Fibroblast of skin of right quadriceps (primary cell): ENCODE measurements at regions not wholly inside any gene's neighbourhood (a gene's known extent, or its start where the extent isn't known, plus 50 kb on each side); places are given as distances from the start of the nearest gene placed in this dataset.

Experiments
- DNase-seq: peaks from one replicate; pipeline ENCODE4 v3.0.0-alpha.2; 2013

DNA sequence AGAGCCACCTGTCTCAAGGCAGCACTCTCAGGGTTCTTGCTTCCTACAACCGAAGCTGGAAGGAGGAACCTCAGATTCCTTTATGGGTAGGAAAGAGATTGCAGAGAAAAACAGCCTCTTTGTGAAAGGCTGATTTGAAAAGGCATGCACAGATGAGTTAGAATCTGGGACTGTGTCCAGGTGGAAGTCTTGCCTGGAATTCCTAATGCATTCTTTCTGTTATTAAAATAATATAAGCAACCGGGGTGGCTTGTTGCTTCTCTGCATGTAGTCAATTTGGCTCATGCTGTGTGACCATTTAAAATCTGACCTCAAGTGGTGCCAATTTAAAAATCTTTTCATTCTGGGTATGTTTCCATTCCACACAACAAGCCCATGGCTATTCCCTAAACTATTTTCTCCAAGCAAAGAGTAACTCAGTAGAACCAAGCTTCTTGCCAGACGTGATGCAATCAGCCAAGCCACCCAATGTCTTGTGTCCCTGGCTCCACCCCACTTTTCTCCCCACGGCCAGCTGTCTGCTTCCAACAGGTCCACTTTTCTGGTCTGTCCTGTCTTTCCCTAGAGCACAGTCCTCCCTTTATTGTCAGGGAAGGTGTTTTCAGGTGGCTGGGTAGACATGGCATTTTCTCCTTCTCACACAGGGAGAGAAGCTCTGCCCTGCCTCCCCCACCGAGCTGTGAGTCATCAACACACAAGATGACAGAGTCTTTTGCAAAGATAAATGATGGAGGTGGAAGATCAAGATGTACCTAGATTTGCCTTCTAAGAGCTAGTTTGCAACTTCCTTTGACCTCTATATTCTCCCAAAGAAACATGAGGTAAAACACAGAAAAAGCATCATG lies 394.3 kb downstream of the FOXO1 start:
- DNase-seq, result peak; percentile 68

DNA sequence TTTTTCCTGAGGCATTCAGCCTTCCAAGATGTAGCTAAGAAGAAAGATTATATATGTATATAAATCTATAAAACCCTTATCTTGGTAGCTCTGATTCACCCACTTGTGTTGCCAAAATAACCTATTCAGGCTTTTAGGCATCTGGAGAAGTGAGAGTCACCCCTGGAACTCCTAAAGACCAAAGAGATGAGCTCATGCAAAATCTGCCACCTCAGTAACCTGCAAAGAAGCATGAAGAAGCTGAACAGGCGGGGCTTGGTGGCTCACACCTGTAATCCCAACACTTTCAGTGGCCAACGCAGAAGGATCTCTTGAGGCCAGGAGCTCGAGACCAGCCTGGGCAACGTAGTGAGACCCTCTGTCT lies 393.7 kb downstream of the FOXO1 start:
- DNase-seq, result peak; percentile 13

DNA sequence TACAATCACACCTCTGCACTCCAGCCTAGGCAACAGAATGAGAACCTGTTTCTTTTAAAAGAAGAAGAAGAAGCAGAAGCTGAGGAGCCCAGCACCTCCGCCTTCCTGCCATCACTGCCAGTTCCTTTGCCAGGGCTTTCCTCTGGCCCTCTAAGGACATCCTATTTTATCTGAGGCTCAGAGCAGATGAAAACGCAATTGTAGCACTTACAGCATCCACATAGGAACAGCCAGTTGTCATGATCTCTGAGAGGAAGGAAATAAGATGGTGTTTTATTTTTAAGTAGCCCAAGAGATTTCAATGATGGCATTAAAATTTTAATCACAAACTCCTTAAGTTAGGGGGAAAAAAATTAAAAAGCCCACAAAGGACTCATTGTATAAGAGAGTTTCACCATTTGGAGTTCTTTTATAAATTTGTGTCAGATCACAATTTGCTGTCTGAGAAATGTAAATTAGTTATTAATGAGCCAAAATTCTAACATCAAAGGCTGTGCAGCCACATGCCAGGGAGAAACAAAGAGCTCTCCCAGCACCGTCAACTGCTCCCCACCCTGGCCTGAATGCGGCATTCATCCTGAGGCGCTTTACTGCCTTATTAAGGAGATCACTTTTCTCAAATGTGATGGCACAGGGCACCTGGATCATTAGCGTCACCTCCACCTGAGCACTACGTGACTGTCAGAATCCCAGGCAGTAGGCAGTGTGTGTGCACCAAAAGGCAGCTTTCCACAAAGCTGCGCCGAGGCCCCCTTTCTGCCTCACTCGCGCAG lies 393.0 kb downstream of the FOXO1 start:
- no peak for DNase-seq

DNA sequence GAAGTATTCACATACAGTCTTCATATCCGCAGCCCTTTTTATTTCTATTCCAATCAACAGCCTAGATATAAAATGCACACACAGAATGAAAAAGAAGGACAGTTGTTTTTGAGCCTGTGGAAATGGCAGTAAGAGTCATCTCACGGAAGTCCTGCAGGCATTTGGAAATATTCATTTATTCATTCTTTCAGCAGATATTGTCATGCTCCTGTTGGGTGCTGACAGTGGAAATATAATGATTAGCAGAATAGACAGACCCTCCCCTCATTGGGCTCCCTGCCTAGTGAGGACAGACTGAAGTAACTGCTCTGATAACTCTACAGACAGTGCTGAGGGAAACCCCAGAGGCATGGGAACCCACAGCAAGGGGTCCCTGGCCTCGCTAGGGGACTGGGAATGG lies 392.3 kb downstream of the FOXO1 start:
- no peak for DNase-seq

DNA sequence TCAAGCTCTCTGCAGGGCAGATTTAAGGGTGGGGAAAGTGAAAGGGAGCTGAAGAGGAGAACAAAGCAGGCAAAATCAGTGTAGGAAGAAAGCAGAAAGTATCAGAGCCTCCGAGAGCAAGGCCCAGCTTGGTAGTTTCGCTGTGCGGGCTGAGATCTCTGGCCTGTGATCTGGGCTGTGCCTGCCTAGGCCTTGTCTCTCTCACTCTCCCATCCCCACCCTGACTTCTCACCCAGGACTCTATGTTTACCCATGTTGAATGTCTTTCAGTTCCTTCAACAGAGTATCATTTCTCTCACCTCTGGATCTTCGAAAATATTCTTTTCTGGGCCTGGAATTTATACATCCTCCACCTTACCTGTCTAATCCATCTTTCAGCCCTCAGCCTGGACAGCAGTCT lies 391.3 kb downstream of the FOXO1 start:
- no peak for DNase-seq

DNA sequence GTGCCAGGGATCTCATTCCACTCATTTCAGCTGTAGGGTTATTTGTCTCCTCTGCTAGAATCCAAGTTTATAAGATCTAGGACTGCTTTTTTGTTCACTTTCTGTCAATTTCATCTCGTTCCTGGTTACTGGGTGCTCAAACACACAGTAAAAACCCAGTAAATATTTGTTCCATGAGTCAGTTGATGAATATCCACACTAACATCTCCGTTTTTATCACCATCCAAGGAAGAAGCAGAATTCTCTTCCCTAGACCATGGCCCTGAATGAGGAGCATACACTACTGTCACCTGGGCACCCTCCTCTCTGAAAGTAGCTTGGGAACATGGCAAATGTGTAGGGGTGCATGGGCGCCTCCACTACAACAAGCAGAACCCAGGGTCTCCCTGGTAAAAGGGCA lies 390.8 kb downstream of the FOXO1 start:
- DNase-seq, result peak; percentile 6

DNA sequence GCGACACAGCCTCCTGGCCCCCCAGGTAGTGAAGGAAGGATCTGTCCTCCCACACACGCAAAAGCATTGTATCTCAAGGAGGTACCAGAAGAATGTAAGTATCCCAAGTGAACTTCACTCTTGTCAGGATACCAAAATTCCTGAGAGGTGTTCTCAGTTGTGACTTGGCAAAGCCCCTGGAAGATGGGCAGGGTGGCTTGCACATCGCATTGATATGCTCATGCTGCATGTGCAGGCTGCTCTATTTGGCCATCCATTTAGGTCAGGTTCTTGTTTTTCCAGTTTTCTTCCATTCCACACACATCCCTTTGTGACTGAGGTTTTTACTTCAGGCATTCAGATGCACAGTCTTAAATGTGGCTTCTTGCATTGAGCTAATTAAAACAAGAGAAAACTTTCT lies 382.8 kb downstream of the FOXO1 start:
- no peak for DNase-seq

DNA sequence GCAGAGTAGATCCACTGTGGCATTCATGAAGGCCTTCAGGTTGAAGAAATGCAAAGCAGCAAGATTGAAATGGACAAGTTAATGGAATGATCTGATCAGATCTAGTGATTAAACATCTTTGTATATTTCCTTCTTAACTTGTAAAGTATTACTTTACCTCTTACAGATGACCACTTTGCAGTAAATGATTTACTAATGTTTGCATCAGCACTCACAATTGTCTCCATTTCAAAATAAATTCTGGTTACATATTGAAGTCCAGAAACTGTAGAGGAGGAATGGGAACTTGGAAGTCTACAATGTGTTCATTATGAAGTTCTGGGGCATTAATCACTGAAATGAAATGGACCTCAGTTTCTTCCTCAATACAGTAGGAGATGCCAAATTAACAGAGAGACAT lies 380.8 kb downstream of the FOXO1 start:
- no peak for DNase-seq

DNA sequence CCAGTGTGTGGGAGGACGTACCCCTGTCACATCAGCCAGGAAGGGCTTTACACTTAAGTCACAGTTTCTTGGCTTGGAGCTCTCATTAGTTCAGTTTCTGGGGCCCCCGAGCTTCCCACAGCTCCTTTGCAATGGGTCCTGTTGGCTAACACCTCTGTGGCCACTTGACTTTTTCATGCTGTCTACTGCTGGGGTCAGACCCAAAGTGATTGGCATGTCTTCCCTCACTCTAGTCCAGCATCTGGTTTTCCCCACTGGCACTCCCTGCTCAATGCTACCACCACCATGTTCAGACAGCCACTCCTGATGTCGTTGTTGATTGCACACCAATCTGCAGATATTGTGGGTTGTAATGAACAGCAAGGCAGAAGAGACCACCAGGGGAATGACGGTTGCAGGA lies 379.0 kb downstream of the FOXO1 start:
- DNase-seq, result no peak

DNA sequence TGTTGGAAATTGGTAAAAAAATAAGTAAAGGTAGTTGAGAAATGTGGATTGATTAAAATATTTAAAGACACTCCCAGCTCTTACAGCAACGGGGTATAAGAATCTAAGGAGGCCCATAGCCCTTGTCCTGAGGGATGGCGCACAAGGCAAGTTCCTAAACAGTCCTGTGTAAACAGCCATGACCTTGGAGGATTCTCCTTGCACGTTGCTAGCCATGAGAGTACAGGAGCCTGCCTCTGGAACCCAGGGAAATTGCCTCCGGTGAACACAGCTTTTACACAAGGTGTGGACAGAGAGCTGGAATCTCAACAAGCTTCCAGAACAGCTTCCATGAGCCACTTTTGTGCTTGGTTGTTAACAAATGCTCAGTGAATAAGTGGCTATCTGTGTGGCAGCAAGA lies 378.2 kb downstream of the FOXO1 start:
- DNase-seq, result no peak

DNA sequence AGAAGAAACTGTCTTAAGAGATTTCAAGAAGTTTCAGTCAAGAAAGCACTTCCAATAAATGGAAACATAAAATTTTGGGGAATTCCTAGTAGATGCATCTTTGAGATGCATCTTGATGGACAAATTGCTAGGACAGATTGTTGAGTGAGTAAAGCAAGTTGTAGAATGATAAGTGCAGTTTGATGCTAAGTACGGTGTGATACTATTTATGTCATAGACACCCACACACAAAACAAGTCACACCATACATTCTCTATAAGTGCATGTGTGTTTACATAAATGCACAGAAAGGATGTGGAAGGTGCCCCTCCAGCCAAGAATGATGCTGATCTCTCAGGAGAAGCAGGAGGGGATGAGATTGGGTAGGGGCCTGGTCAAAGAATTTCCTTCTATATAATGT lies 375.7 kb downstream of the FOXO1 start:
- no peak for DNase-seq

DNA sequence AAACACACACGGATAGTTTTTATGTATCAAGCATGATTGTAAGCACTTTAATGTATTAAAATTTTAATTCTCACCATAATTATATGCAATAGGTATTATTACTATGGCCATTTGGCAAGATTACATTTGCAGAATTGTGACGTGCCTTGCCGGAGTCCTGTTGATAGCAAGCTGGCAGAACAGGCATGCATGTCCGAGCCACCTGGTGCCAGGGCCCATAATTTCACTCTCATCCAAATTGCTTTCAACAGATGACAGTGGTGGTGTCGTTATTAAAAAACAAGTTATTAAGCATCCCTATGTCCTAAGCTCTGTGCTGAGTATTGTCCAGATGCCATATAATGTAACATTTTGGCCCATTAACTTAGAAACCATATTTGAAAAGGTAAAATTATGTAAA lies 374.3 kb downstream of the FOXO1 start:
- DNase-seq, result no peak

DNA sequence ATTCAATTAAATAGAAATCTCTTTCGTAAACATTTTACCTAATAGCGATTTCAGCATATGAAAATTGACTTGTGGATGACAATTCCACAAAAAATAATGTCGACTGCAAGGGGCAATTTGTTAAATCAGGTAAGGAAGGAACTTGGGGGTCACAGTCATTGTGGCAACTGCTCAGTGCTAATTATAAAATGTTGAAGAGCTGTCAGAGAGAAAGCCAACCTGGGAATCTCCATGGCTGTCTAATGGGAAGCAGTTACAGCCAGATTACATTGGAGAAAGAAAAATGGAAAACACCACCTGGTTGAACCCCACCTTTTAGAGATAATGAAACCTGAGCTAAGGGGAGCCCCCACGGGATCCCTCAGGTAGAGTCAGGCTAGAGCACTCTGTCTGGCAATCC lies 373.9 kb downstream of the FOXO1 start:
- no peak for DNase-seq

DNA sequence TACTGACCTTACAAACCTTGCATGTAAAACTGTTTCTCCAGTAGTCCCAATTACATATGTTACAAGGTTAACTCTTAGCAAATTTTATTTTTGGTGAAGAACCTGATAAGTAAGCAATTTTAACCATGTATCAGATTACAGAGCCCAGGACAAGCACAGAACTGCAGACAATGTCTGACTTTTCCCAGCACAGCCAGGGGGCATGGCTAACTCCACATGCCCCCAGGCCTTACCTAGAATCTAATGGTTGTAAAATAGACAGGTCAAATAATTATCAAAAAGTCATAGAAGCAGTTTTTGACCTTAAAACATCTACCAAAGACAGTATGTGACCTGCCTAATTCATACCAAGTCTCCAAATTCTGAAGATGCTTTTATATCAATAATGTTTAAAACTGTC lies 364.1 kb downstream of the FOXO1 start:
- no peak for DNase-seq

DNA sequence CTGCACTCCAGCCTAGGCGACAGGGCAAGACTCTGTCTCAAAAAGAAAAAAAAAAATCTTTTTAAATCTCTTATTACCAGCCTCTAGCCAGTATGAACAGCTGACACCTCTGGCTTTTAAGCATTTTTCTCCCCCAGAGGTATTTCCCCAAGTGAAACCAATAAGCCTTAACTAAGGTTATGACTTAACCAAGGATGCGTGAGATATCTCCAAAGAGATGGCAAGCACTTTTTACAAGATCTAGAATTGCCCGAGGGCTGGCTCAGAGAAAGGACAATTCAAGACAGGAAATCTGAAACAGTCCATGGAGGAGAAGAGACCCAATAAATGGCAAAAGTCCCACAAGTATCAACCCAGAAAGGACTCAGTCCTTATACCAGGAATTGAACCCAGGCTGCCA lies 362.1 kb downstream of the FOXO1 start:
- DNase-seq, result no peak

DNA sequence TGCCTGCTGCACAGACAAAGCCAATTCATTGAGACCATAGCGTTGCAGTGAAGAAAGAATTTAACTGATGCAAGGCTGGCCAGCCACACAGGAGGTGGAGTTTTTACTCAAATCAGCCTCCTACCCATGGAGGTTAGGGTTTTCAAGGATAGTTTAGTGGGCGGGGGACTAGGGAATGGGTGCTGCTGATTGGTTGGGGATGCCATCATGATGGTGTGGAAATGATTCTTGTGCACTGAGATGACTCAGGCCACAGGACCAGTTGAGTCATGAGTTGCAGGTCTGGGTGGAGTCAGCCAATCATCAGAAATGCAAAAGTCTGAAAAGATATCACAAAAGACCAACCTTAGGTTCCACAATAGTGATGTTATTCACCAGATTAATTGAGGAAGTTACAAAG lies 359.6 kb downstream of the FOXO1 start:
- no peak for DNase-seq

DNA sequence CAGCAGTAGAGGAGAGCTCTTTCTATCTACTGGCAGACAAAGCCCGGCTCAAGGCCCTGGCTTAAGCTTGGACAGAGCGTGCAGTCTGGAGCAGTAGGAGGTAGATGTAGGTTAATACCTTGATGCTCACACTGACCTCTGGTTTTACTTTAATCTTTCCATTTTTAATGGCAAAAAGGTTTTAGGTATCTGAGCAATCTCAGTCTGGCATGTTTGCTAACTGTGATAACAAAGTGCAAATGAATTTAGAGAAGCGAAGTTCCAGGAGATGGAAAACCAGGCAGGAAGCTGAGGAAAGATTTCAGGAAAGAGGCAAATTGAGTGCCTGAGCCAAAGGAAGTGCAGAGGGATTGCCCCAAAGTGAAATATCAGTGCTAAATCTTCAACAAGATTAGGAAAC lies 356.6 kb downstream of the FOXO1 start:
- DNase-seq, result no peak

DNA sequence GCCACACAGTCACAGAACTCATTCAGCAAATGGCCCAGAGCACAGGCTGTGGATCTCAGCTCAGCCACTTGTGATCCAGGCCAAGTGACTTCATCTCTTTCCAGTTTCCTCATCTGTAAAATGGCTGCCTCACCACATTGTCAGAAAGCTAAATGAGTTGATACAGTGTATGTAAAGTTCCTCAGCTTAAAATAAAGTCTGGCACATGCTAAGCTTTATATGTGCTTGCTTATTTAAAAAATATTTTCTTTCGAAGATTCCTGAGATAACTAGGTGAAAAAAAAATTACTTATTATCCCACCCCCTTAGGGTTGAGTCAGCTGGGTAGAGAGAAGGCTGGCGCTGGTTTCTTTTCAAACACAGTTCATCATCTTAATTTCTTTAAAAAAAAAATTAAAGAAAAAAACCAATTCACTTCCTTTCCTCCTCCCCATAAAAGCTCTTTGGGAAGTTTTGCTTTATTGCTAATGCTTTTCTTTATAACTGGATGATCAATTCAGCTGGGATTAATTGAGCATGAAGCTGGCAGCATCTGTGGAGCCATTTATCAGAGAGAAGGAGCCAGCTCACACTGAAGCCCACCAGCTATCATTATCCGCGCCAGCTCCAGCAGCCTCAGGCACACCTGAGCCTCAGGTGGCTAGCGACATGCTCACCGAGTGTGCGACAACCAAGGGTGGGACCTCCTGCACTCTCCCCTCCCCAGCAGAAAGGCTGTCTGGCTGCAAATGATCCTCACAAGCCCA lies 354.9 kb downstream of the FOXO1 start:
- DNase-seq, result no peak

DNA sequence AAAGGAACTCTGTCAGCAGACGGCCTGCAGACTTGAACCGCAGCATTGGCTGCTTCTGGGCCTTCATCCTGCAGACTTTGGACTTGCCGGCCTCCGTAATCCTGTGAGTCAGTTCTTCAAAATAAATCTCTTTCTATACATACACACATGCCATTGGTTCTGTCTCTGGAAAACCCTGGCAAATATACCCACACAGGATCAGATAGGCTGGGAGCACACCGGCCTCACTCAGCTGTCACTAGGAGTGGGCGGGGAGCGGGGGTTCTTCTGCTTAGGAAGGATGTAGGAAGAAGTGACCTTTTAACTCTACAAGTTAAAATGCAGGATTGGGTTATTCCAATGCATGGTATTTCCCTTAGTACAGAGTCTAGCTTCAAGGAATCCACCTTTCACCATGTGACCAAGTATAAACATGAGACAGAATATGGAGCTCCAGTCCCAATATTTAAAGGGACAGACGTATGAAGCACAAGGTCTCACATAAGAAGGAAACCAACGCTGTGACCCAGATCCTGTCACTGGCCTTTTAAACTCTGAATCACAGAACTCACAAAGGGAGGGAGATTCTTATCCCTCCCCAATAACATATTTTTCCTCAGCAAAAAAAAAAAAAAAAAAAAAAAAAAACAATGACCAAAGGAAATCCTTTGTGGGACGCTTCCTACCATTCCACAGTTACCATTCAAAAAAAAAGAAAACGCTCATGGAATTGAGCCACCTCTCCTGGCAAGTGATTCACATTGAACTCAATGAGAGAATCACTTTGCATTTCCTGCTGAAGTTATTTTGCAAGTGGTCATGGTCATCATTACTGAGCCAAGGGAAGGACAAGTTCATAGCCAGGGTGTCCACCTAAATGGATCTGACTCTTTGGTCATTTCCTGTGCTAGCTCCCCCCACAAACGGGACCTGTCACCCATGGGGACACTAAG lies 352.9 kb downstream of the FOXO1 start:
- no peak for DNase-seq

DNA sequence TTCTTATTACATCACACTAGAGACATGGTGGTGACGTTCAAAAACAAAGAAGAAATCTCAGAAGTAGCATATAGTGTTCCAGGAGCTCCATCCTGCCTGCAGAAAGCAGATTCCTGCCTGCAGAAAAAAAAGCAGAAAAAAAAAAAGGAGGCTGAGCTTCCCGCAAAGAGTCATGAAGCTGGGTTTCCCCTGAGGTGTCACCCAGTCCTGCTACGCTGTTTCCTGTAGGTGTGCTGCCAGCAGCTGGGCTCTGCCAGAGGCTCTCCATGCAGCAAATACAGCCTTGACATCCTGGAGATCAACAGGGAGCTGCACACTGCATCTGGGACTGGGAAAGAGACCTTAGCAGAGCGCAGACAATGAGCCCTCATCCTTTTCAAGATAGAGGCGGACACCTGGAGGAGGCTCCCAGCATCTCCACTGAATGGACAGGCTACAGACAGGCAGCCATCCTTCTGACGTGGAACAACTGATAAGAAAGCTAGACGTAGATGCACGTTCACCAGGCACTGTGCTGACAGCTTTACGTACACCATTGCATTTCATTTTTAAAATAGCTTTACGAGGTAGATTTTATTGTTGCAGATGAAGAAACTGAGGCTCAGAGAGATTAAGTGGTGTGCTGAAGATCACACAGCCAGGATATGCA lies 350.9 kb downstream of the FOXO1 start:
- no peak for DNase-seq

DNA sequence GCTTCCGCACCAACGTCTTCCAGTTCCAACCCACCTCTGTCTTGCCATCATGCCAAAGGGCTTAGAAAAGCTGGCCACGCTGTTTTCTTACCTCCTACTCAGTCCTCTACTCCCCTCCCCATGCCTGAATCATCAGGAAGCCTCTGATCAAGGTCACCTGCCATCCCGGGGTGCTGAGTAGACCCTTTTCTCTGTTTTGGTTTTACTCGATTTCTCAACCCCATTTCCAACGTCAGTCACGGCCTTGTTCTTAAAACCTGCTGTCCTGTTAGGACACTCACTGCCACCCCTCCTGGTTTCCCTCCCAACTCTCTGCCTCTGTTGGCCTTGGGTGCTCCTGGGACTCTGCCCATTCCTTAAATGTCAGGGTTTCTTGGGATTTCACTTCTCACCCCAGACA lies 350.1 kb downstream of the FOXO1 start:
- DNase-seq, result no peak

DNA sequence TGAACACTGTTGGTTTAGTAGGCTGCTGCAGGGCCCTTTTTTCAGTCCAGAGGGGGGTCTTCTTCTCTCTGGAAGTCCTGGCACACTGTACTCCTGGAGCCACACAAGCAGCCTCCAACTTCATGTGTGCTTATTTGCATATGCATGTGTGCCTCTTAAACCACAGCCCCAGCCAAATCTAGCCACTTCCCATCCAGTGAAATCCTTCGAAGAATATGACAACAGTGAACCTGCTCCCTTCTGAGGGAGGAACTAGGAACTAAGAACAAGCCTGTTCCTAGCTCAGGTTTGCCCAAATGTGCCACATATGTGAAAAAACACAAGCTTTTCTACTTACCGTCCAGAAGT lies 348.5 kb downstream of the FOXO1 start:
- DNase-seq, result no peak
